Stomach (tissue), 4 donors: ENCODE measurements at regions not wholly inside any gene's neighbourhood (a gene's known extent, or its start where the extent isn't known, plus 50 kb on each side); places are given as distances from the start of the nearest gene placed in this dataset.

Experiments used
- CTCF ChIP-seq, 7 experiments: fragments of 450-650 bp in 4 of 7; fragments of 200-600 bp in 3 of 7; sonication (generic) in 3 of 7; IDR thresholded peaks; one replicate each; pipeline ENCODE4 v1.5.1; 2016 to 2019; ENCODE audit warnings: antibody characterized with exemption in 7 of 7, control low read depth in 2 of 7, mild to moderate bottlenecking in 1 of 7
- POLR2A ChIP-seq, 4 donors: fragments of 450-650 bp; IDR thresholded peaks; one replicate each; pipeline ENCODE4 v1.6.1; 2016; ENCODE audit warnings: antibody characterized with exemption in 4 of 4, control low read depth in 2 of 4, mild to moderate bottlenecking in 1 of 4, moderate library complexity in 1 of 4
- POLR2AphosphoS5 ChIP-seq, 3 donors: sonication (generic); formaldehyde crosslinking; IDR thresholded peaks; one replicate each; pipeline ENCODE4 v1.6.1; 2016; ENCODE audit warnings: antibody characterized with exemption in 3 of 3

DNA sequence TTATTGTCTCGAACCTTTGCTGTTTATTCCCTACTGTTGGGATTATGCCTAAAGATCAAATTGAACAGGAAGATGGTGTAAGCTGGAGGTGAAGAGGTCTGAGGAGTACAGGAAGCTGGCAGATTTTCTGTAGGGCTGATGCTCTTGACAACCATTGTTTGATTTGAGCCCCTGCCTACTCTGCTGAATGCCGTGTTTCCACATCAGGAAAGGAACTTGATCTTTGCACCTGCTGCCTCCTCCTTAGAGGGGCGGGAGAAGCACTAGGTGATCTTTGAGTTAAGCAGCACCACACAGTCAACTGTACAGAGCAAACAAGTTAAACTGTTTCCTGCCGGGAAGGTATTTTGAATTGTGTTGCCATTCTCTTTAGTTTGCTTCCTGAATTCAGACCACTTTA, 364.6 kb upstream of the EPHA6 start:
- TF ChIP-seq CTCF (IDR thresholded peaks at IDR 0.05) = no peak
- TF ChIP-seq POLR2AphosphoS5 (IDR thresholded peaks at IDR 0.05) = no peak
- TF ChIP-seq POLR2A (IDR thresholded peaks at IDR 0.05) = no peak
